Liver (tissue), 8 donors: ENCODE measurements at regions not wholly inside any gene's neighbourhood (a gene's known extent, or its start where the extent isn't known, plus 50 kb on each side); places are given as distances from the start of the nearest gene placed in this dataset.

Source experiments
- DNase-seq: peaks from one replicate; pipeline ENCODE4 v3.0.0-alpha.2; 2017; ENCODE audit warnings: low spot score
- H3K27ac ChIP-seq, 2 donors: one replicate each; pipeline ENCODE4 v1.7.0; 2013; ENCODE audit warnings: inconsistent platforms in 2 of 2, low read length in 2 of 2, control low read depth in 1 of 2, low read depth in 1 of 2, mild to moderate bottlenecking in 1 of 2
- H3K27me3 ChIP-seq, 4 donors: one replicate each; pipeline versions ENCODE4 v1.6.1 to v1.7.0; 2013; ENCODE audit warnings: low read length in 3 of 4, inconsistent platforms in 1 of 4, mild to moderate bottlenecking in 1 of 4, moderate library complexity in 1 of 4; ENCODE audit not compliant: control insufficient read depth in 4 of 4, insufficient read depth in 4 of 4
- H3K36me3 ChIP-seq, 4 donors: one replicate each; pipeline versions ENCODE4 v1.6.1 to v1.7.0; 2013; ENCODE audit warnings: low read length in 3 of 4, mild to moderate bottlenecking in 3 of 4, low read depth in 1 of 4, moderate library complexity in 1 of 4; ENCODE audit not compliant: control insufficient read depth in 4 of 4, insufficient read depth in 3 of 4
- H3K4me1 ChIP-seq, 4 donors: one replicate each; pipeline versions ENCODE4 v1.6.1 to v1.7.0; 2013; ENCODE audit warnings: low read length in 3 of 4, mild to moderate bottlenecking in 3 of 4, moderate library complexity in 1 of 4; ENCODE audit not compliant: control insufficient read depth in 4 of 4, insufficient read depth in 4 of 4
- H3K4me3 ChIP-seq, 3 donors: one replicate each; pipeline versions ENCODE4 v1.6.1 to v1.7.0; 2013; ENCODE audit warnings: low read length in 3 of 3, control low read depth in 1 of 3, low read depth in 1 of 3, mild to moderate bottlenecking in 1 of 3
- H3K9ac ChIP-seq, 2 donors: one replicate each; pipeline ENCODE4 v1.7.0; 2013; ENCODE audit warnings: low read length in 2 of 2, mild to moderate bottlenecking in 2 of 2, moderate library complexity in 2 of 2, control low read depth in 1 of 2, low read depth in 1 of 2
- H3K9me3 ChIP-seq, 4 donors: one replicate each; pipeline versions ENCODE4 v1.6.1 to v1.7.0; 2013; ENCODE audit warnings: low read length in 3 of 4; ENCODE audit not compliant: control insufficient read depth in 4 of 4
- EGR1 ChIP-seq, 2 donors: IDR thresholded peaks; 2 replicates each; pipeline ENCODE4 v1.6.1; 2016 to 2018; ENCODE audit warnings: antibody characterized with exemption in 2 of 2, low read depth in 2 of 2
- FOXA1 ChIP-seq: IDR thresholded peaks from 2 replicates; pipeline ENCODE4 v1.6.1; 2016; ENCODE audit warnings: antibody characterized with exemption
- FOXA2 ChIP-seq: IDR thresholded peaks from 2 replicates; pipeline ENCODE4 v1.6.1; 2016; ENCODE audit warnings: antibody characterized with exemption
- GABPA ChIP-seq, 2 donors: IDR thresholded peaks in 1 of 2; conservative IDR thresholded peaks in 1 of 2; 2 replicates each; pipeline ENCODE4 v1.6.1; 2016; ENCODE audit warnings: antibody characterized with exemption in 2 of 2, mild to moderate bottlenecking in 1 of 2, moderate library complexity in 1 of 2
- HNF4A ChIP-seq, 2 donors: conservative IDR thresholded peaks; 2 replicates each; pipeline ENCODE4 v1.6.1; 2016; ENCODE audit warnings: antibody characterized with exemption in 2 of 2, mild to moderate bottlenecking in 2 of 2
- HNF4G ChIP-seq: IDR thresholded peaks from 2 replicates; pipeline ENCODE4 v1.6.1; 2016; ENCODE audit warnings: antibody characterized with exemption
- JUND ChIP-seq, 2 donors: IDR thresholded peaks; 2 replicates each; pipeline ENCODE4 v1.6.1; 2016; ENCODE audit warnings: antibody characterized with exemption in 2 of 2
- NR2F2 ChIP-seq: IDR thresholded peaks from 2 replicates; pipeline ENCODE4 v1.6.1; 2016; ENCODE audit warnings: antibody characterized with exemption
- RAD21 ChIP-seq, 2 donors: IDR thresholded peaks; 2 replicates each; pipeline ENCODE4 v1.6.1; 2016; ENCODE audit warnings: antibody characterized with exemption in 2 of 2, mild to moderate bottlenecking in 2 of 2
- RXRA ChIP-seq, 2 donors: IDR thresholded peaks; 2 replicates each; pipeline ENCODE4 v1.6.1; 2017 to 2018; ENCODE audit warnings: antibody characterized with exemption in 2 of 2, mild to moderate bottlenecking in 1 of 2
- SP1 ChIP-seq: IDR thresholded peaks from 2 replicates; pipeline ENCODE4 v1.6.1; 2018; ENCODE audit warnings: antibody characterized with exemption, mild to moderate bottlenecking
- YY1 ChIP-seq: IDR thresholded peaks from 2 replicates; pipeline ENCODE4 v1.6.1; 2016; ENCODE audit warnings: antibody characterized with exemption, mild to moderate bottlenecking
- WGBS: extraction: QIAGEN DNeasy Blood & Tissue Kit; methylation state at CpG from one replicate; pipeline ENCODE4 v1.1.7; 2013; 5-methylcytosine and 5-hydroxymethylcytosine counted together
- TF ChIP-seq, protein P1 (sequence below): fragments of 150-350 bp; IDR thresholded peaks from 2 replicates; pipeline ENCODE4 v1.5.1; 2017; ENCODE audit warnings: improper control_type of control experiment, low read depth, low read length; ENCODE audit not compliant: missing input control
- TF ChIP-seq, protein P2 (sequence below): IDR thresholded peaks from 2 replicates; pipeline ENCODE4 v1.6.1; 2016; ENCODE audit warnings: antibody characterized with exemption, mild to moderate bottlenecking
- TF ChIP-seq, protein P3 (sequence below): IDR thresholded peaks from 2 replicates; pipeline ENCODE4 v1.6.1; 2016; ENCODE audit warnings: antibody characterized with exemption
- TF ChIP-seq, protein P4 (sequence below): IDR thresholded peaks from 2 replicates; pipeline ENCODE4 v1.6.1; 2016; ENCODE audit warnings: antibody characterized with exemption
- donor health status: healthy.
- donor health status: healthy.
- donor health status: healthy.
- donor health status: healthy.
- donor health status: healthy.

DNA sequence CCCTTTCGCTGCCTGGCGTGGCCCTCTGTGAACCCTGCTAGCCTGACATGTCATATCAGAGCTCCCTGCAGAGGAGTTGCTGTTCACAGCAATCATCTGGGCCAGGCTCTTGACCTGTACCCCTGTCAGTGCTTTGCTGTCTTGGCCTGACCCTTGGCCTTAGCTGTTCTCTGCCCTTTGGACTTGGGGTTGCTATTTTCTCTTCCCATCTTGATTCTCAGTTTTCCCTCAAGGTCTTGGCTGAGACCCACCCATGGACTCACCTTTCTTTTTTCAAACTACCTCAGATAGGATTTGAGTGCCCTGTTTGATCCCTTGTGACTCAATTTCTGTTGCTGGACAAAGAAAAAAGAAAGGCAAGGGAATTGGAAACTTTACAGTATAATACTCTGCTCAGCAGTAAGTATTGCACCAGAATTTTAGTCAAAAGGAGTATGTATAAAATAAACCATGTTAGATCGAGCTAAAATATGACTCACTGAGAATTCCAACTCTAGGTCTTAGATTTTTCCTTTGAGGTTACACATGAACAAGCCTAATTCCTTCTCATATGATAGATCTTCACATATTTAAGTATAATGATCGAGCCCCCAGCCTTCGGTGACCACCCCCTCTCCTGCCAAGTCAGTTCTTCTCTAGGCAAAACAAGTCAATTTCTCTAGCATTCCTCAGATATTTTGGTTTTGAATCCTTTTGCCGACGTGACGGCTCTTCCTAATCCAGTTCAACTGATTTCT is 110.5 kb downstream of the NGF start:
- TF ChIP-seq SP1 (no peak), JUND (IDR thresholded peaks at IDR 0.05) (no peak), RXRA (IDR thresholded peaks at IDR 0.05) (no peak), RAD21 (IDR thresholded peaks at IDR 0.05) (no peak), FOXA2 (no peak), NR2F2 (no peak), EGR1 (IDR thresholded peaks at IDR 0.05; ENCODE audit: low read depth in 2 of 2) (no peak), GABPA (IDR thresholded peaks at IDR 0.05 in 1 of 2, conservative IDR thresholded peaks at IDR 0.05 in 1 of 2) (no peak), HNF4A (conservative IDR thresholded peaks at IDR 0.05) (no peak), FOXA1 (no peak), YY1 (no peak)
- TF ChIP-seq, protein P1, sequence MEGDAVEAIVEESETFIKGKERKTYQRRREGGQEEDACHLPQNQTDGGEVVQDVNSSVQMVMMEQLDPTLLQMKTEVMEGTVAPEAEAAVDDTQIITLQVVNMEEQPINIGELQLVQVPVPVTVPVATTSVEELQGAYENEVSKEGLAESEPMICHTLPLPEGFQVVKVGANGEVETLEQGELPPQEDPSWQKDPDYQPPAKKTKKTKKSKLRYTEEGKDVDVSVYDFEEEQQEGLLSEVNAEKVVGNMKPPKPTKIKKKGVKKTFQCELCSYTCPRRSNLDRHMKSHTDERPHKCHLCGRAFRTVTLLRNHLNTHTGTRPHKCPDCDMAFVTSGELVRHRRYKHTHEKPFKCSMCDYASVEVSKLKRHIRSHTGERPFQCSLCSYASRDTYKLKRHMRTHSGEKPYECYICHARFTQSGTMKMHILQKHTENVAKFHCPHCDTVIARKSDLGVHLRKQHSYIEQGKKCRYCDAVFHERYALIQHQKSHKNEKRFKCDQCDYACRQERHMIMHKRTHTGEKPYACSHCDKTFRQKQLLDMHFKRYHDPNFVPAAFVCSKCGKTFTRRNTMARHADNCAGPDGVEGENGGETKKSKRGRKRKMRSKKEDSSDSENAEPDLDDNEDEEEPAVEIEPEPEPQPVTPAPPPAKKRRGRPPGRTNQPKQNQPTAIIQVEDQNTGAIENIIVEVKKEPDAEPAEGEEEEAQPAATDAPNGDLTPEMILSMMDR, result no peak
- TF ChIP-seq, protein P2, sequence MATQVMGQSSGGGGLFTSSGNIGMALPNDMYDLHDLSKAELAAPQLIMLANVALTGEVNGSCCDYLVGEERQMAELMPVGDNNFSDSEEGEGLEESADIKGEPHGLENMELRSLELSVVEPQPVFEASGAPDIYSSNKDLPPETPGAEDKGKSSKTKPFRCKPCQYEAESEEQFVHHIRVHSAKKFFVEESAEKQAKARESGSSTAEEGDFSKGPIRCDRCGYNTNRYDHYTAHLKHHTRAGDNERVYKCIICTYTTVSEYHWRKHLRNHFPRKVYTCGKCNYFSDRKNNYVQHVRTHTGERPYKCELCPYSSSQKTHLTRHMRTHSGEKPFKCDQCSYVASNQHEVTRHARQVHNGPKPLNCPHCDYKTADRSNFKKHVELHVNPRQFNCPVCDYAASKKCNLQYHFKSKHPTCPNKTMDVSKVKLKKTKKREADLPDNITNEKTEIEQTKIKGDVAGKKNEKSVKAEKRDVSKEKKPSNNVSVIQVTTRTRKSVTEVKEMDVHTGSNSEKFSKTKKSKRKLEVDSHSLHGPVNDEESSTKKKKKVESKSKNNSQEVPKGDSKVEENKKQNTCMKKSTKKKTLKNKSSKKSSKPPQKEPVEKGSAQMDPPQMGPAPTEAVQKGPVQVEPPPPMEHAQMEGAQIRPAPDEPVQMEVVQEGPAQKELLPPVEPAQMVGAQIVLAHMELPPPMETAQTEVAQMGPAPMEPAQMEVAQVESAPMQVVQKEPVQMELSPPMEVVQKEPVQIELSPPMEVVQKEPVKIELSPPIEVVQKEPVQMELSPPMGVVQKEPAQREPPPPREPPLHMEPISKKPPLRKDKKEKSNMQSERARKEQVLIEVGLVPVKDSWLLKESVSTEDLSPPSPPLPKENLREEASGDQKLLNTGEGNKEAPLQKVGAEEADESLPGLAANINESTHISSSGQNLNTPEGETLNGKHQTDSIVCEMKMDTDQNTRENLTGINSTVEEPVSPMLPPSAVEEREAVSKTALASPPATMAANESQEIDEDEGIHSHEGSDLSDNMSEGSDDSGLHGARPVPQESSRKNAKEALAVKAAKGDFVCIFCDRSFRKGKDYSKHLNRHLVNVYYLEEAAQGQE, result no peak
- TF ChIP-seq, protein P3, sequence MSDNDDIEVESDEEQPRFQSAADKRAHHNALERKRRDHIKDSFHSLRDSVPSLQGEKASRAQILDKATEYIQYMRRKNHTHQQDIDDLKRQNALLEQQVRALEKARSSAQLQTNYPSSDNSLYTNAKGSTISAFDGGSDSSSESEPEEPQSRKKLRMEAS, result no peak
- TF ChIP-seq, protein P4, sequence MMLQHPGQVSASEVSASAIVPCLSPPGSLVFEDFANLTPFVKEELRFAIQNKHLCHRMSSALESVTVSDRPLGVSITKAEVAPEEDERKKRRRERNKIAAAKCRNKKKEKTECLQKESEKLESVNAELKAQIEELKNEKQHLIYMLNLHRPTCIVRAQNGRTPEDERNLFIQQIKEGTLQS, result no peak
- Histone ChIP-seq H3K9me3 (no peaks in the 10 kb centered on the region), H3K4me3 (no peak overlapping the region), H3K9ac (no peak overlapping the region), H3K4me1 (no peaks in the 10 kb centered on the region), H3K36me3 (no peaks in the 10 kb centered on the region), H3K27ac (no peak overlapping the region), H3K27me3 (no peaks in the 10 kb centered on the region)
- 82% methylated on average over 8 of the region's 8 CpGs for WGBS
- DNase-seq, result no peak

DNA sequence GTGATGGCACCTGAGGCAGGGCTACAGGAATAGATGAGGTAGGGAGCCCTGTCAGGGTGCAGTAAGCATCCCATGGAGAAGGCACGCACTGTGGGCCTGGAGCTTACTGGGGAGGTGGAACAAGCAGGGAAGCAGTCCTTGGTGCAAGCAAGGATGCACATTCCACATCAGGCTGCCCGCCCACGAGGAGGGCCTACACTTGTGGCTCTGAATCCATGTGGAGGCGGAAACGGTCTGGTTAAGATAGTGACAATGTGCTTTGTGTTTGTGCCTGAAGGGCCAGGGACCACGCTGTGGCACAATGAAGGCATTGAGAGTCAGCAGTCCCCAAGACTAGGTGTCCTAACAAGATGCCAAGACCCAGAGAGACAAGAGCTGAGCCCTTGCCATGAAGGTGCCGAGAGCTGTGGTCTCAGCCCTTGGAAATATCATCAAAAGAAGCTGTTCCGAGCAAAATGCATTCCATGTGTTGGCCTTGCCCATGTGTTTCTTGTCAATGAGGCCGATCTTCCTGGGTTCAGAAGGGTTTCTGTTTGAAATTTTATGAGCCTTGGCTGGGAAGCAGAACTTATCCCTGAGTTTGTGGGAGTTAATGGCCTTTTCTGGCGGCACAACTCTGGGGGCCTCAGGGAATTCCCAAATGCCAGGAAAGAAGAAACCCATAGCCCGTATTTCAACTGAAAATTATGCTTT is 111.9 kb downstream of the NGF start:
- Histone ChIP-seq H3K9me3 (no peaks in the 10 kb centered on the region), H3K4me1 (no peaks in the 10 kb centered on the region), H3K36me3 (no peaks in the 10 kb centered on the region), H3K27me3 (no peaks in the 10 kb centered on the region), H3K9ac (no peak overlapping the region), H3K27ac (no peak overlapping the region), H3K4me3 (no peak overlapping the region)
- DNase-seq, result no peak
- WGBS, result 91% methylated on average over 11 of the region's 11 CpGs
- TF ChIP-seq SP1, result no peak
- no peak for TF ChIP-seq HNF4G
- no peak for TF ChIP-seq EGR1 (IDR thresholded peaks at IDR 0.05; ENCODE audit: low read depth in 2 of 2)
- TF ChIP-seq JUND (IDR thresholded peaks at IDR 0.05), result no peak
- no peak for TF ChIP-seq YY1
- TF ChIP-seq, protein P2, result no peak
- TF ChIP-seq, protein P1, result no peak
- no peak for TF ChIP-seq HNF4A (conservative IDR thresholded peaks at IDR 0.05)
- TF ChIP-seq, protein P4, result no peak
- no peak for TF ChIP-seq NR2F2
- TF ChIP-seq FOXA1, result no peak
